ENCODE measurements at regions not wholly inside any gene's neighbourhood (a gene's known extent, or its start where the extent isn't known, plus 50 kb on each side); places are given as distances from the start of the nearest gene placed in this dataset.

DNA sequence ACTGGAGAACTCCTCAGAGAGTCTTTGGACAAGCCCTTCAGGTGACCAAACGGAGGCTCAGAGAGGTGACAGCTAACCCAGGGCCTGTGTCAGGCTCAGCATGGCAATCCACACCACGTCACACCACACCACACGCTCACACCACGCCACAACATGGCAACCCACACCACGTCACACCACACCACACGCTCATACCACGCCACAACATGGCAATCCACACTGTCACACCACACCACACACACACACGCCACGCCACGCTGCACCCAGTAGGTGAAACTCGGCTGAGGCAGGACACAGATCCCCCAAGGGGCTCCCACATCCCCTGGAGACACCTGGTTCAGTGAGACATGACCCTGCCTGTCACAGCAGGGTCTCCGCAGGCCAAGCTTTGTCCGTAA is 107.3 kb downstream of the PDGFA start:
- no peak for DNase-seq (ENCODE audit: low read depth, low spot score)
- Histone ChIP-seq H4K20me1 (ENCODE audit: control insufficient read depth, insufficient read depth) (no peaks in the 10 kb centered on the region), H3K36me3 (ENCODE audit: control insufficient read depth in 2 of 2, insufficient read depth in 2 of 2, low read length in 1 of 2) (no peaks in the 10 kb centered on the region), H3K4me2 (ENCODE audit: control insufficient read depth, insufficient read depth) (no peak overlapping the region), H3K4me3 (no peak overlapping the region), H3K27me3 (replicated peaks in 1 of 2; ENCODE audit: control insufficient read depth in 2 of 2, insufficient read depth in 2 of 2, low read length in 1 of 2) (no peaks in the 10 kb centered on the region), H3K27ac (ENCODE audit: control insufficient read depth, insufficient read depth) (no peak overlapping the region), H3K4me1 (ENCODE audit: control insufficient read depth, insufficient read depth, low read length) (no peaks in the 10 kb centered on the region), H3K79me2 (ENCODE audit: control insufficient read depth, insufficient read depth, low read length) (no peaks in the 10 kb centered on the region), H3K9me3 (replicated peaks; ENCODE audit: control insufficient read depth, insufficient read depth, low read length) (no peaks in the 10 kb centered on the region; the same call in 2 of the 3 replicates), H2AFZ (ENCODE audit: control insufficient read depth, low read depth, low read length) (no peak overlapping the region), H3K9ac (ENCODE audit: control insufficient read depth, insufficient read depth, low read length) (no peak overlapping the region)
- in situ Hi-C loops (cut with MboI) (no loop called here), intact Hi-C loops (cut with micrococcal nuclease; ENCODE audit: unreplicated experiment) (no loop called here)
- CTCF ChIA-PET = no interaction called here
- 13% methylated on average over 13 of the region's 13 CpGs for WGBS (ENCODE audit: insufficient coverage, insufficient replicate concordance, low lambda C conversion rate, missing lambda C conversion rate)
- SMC1A ChIA-PET (ENCODE audit: uncharacterized antibody, unreplicated experiment) = interaction anchor here (0.5 kb wide), 1 partner anchor 212 kb away, joined by 3 read pairs; no protein-coding TSS in a partner anchor
- BruUV-seq (replicated peaks) = no TSS peak
- FAIRE-seq = no peak
- RAD21 ChIA-PET (ENCODE audit: unreplicated experiment) = no interaction called here
- POLR2A ChIA-PET = no interaction called here
- ATAC-seq = no peak
- TF ChIP-seq, protein P1, sequence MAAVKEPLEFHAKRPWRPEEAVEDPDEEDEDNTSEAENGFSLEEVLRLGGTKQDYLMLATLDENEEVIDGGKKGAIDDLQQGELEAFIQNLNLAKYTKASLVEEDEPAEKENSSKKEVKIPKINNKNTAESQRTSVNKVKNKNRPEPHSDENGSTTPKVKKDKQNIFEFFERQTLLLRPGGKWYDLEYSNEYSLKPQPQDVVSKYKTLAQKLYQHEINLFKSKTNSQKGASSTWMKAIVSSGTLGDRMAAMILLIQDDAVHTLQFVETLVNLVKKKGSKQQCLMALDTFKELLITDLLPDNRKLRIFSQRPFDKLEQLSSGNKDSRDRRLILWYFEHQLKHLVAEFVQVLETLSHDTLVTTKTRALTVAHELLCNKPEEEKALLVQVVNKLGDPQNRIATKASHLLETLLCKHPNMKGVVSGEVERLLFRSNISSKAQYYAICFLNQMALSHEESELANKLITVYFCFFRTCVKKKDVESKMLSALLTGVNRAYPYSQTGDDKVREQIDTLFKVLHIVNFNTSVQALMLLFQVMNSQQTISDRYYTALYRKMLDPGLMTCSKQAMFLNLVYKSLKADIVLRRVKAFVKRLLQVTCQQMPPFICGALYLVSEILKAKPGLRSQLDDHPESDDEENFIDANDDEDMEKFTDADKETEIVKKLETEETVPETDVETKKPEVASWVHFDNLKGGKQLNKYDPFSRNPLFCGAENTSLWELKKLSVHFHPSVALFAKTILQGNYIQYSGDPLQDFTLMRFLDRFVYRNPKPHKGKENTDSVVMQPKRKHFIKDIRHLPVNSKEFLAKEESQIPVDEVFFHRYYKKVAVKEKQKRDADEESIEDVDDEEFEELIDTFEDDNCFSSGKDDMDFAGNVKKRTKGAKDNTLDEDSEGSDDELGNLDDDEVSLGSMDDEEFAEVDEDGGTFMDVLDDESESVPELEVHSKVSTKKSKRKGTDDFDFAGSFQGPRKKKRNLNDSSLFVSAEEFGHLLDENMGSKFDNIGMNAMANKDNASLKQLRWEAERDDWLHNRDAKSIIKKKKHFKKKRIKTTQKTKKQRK (IDR thresholded peaks at IDR 0.05; ENCODE audit: low read depth, low read length) = no peak
- TF ChIP-seq BACH1 (IDR thresholded peaks at IDR 0.05; ENCODE audit: borderline replicate concordance) (no peak), WRNIP1 (IDR thresholded peaks at IDR 0.05; ENCODE audit: borderline replicate concordance, low read depth, low read length) (no peak), NFXL1 (IDR thresholded peaks at IDR 0.05; ENCODE audit: borderline replicate concordance) (no peak), RCOR1 (conservative IDR thresholded peaks at IDR 0.05; ENCODE audit: low read depth, low read length) (no peak), CREM (IDR thresholded peaks at IDR 0.05; ENCODE audit: low read depth) (no peak), CHD4 (IDR thresholded peaks at IDR 0.05) (no peak), KDM1A (IDR thresholded peaks at IDR 0.05; ENCODE audit: borderline replicate concordance) (no peak), NFYA (IDR thresholded peaks at IDR 0.05; ENCODE audit: borderline replicate concordance, low read depth, low read length) (no peak), ZNF217 (IDR thresholded peaks at IDR 0.05) (no peak), ZNF384 (IDR thresholded peaks at IDR 0.05; ENCODE audit: borderline replicate concordance, low read depth, low read length) (no peak), FOS (IDR thresholded peaks at IDR 0.05; ENCODE audit: borderline replicate concordance, extremely low read depth, insufficient read length) (no peak), PAX8 (IDR thresholded peaks at IDR 0.05) (no peak), NRF1 (conservative IDR thresholded peaks at IDR 0.05; ENCODE audit: low read depth, low read length) (no peak)
- TF ChIP-seq, protein P2, sequence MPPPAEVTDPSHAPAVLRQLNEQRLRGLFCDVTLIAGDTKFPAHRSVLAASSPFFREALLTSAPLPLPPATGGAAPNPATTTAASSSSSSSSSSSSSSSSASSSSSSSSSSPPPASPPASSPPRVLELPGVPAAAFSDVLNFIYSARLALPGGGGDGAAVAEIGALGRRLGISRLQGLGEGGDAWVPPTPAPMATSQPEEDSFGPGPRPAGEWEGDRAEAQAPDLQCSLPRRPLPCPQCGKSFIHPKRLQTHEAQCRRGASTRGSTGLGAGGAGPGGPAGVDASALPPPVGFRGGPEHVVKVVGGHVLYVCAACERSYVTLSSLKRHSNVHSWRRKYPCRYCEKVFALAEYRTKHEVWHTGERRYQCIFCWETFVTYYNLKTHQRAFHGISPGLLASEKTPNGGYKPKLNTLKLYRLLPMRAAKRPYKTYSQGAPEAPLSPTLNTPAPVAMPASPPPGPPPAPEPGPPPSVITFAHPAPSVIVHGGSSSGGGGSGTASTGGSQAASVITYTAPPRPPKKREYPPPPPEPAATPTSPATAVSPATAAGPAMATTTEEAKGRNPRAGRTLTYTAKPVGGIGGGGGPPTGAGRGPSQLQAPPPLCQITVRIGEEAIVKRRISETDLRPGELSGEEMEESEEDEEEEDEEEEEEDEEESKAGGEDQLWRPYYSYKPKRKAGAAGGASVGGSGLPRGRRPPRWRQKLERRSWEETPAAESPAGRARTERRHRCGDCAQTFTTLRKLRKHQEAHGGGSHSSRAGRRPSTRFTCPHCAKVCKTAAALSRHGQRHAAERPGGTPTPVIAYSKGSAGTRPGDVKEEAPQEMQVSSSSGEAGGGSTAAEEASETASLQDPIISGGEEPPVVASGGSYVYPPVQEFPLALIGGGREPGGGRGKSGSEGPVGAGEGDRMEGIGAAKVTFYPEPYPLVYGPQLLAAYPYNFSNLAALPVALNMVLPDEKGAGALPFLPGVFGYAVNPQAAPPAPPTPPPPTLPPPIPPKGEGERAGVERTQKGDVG (CRISPR knock-in tag; IDR thresholded peaks at IDR 0.05) = no peak
- TF ChIP-seq, protein P3, sequence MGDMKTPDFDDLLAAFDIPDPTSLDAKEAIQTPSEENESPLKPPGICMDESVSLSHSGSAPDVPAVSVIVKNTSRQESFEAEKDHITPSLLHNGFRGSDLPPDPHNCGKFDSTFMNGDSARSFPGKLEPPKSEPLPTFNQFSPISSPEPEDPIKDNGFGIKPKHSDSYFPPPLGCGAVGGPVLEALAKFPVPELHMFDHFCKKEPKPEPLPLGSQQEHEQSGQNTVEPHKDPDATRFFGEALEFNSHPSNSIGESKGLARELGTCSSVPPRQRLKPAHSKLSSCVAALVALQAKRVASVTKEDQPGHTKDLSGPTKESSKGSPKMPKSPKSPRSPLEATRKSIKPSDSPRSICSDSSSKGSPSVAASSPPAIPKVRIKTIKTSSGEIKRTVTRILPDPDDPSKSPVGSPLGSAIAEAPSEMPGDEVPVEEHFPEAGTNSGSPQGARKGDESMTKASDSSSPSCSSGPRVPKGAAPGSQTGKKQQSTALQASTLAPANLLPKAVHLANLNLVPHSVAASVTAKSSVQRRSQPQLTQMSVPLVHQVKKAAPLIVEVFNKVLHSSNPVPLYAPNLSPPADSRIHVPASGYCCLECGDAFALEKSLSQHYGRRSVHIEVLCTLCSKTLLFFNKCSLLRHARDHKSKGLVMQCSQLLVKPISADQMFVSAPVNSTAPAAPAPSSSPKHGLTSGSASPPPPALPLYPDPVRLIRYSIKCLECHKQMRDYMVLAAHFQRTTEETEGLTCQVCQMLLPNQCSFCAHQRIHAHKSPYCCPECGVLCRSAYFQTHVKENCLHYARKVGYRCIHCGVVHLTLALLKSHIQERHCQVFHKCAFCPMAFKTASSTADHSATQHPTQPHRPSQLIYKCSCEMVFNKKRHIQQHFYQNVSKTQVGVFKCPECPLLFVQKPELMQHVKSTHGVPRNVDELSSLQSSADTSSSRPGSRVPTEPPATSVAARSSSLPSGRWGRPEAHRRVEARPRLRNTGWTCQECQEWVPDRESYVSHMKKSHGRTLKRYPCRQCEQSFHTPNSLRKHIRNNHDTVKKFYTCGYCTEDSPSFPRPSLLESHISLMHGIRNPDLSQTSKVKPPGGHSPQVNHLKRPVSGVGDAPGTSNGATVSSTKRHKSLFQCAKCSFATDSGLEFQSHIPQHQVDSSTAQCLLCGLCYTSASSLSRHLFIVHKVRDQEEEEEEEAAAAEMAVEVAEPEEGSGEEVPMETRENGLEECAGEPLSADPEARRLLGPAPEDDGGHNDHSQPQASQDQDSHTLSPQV (IDR thresholded peaks at IDR 0.05) = no peak

Measured in GM12878 (cell line).